ENCODE measurements at regions not wholly inside any gene's neighbourhood (a gene's known extent, or its start where the extent isn't known, plus 50 kb on each side); places are given as distances from the start of the nearest gene placed in this dataset.

DNA sequence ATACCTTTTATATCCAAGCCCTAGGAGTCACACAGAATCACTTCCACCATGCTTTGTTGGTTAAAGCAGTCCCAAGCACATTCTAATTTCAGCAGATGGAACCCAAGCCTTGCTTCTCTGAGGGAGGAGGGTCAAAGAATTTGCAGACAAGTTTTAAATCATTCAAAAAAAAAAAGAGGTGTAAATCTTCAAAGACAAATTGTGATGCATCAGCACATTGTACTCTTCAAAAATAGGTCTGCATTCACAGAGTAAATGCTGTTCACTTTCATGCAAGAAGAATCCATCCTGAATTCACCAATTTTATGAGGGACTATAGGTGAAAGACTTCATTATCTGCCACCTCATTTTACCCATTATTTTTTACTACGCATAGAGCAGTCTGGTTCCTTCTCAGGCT, 321.8 kb upstream of the PRDM1 start:
- TF ChIP-seq GLIS3 (CRISPR knock-in tag; IDR thresholded peaks at IDR 0.05), result no peak
- no peak for TF ChIP-seq ZNF565 (CRISPR knock-in tag; conservative IDR thresholded peaks at IDR 0.05; ENCODE audit: low read depth)
- TF ChIP-seq ESRRG (CRISPR knock-in tag; IDR thresholded peaks at IDR 0.05), result no peak
- TF ChIP-seq ZNF8 (CRISPR knock-in tag; IDR thresholded peaks at IDR 0.05), result no peak
- no peak for TF ChIP-seq ZFP30 (CRISPR knock-in tag; IDR thresholded peaks at IDR 0.05)
- no peak for TF ChIP-seq OSR1 (CRISPR knock-in tag; IDR thresholded peaks at IDR 0.05)
- TF ChIP-seq, protein P1, sequence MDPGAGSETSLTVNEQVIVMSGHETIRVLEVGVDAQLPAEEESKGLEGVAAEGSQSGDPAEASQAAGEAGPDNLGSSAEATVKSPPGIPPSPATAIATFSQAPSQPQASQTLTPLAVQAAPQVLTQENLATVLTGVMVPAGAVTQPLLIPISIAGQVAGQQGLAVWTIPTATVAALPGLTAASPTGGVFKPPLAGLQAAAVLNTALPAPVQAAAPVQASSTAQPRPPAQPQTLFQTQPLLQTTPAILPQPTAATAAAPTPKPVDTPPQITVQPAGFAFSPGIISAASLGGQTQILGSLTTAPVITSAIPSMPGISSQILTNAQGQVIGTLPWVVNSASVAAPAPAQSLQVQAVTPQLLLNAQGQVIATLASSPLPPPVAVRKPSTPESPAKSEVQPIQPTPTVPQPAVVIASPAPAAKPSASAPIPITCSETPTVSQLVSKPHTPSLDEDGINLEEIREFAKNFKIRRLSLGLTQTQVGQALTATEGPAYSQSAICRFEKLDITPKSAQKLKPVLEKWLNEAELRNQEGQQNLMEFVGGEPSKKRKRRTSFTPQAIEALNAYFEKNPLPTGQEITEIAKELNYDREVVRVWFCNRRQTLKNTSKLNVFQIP (CRISPR knock-in tag; IDR thresholded peaks at IDR 0.05; ENCODE audit: borderline replicate concordance, low read depth), result no peak
- TF ChIP-seq SNAI2 (CRISPR knock-in tag; IDR thresholded peaks at IDR 0.05), result no peak
- TF ChIP-seq ARNTL (CRISPR knock-in tag; IDR thresholded peaks at IDR 0.05; ENCODE audit: borderline replicate concordance, low read depth), result no peak
- TF ChIP-seq, protein P2, sequence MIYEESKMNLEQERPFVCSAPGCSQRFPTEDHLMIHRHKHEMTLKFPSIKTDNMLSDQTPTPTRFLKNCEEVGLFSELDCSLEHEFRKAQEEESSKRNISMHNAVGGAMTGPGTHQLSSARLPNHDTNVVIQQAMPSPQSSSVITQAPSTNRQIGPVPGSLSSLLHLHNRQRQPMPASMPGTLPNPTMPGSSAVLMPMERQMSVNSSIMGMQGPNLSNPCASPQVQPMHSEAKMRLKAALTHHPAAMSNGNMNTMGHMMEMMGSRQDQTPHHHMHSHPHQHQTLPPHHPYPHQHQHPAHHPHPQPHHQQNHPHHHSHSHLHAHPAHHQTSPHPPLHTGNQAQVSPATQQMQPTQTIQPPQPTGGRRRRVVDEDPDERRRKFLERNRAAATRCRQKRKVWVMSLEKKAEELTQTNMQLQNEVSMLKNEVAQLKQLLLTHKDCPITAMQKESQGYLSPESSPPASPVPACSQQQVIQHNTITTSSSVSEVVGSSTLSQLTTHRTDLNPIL (CRISPR knock-in tag; IDR thresholded peaks at IDR 0.05; ENCODE audit: low read depth), result no peak
- no peak for TF ChIP-seq RARB (CRISPR knock-in tag; IDR thresholded peaks at IDR 0.05)
- no peak for TF ChIP-seq ISL1 (CRISPR knock-in tag; IDR thresholded peaks at IDR 0.05)

Data from SK-N-SH treated with all-trans-retinoic acid at 6 μM for 48 hours (cell line).